ENCODE measurements at regions not wholly inside any gene's neighbourhood (a gene's known extent, or its start where the extent isn't known, plus 50 kb on each side); places are given as distances from the start of the nearest gene placed in this dataset.

DNA sequence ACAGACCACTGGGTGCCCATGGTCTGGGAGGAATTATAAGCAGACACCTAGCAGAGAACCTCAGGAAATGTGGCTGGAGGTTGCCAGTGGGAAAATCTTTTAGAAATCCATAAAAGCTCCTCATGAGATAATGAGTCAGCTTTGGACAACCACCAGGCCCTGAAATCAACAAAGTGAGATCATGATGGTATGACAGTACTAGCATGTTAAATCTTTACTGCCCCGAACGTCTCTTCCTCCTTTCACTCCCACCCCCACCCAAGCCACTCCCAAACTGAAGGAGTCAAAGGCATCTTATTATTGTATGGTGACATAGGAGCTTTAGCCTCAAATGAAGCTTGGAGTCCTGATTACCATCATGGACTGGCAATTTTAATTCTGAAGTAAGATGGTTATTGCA, 240.0 kb downstream of the DIO2 start:
- no peaks in the 10 kb centered on the region for H3K9me3 Mint-ChIP-seq (ENCODE audit: unreplicated experiment)
- no peak overlapping the region for H3K27ac Mint-ChIP-seq (ENCODE audit: unreplicated experiment)
- no peaks in the 10 kb centered on the region for H3K4me1 Mint-ChIP-seq (ENCODE audit: low read depth, unreplicated experiment)
- CTCF ChIA-PET, result no interaction called here
- POLR2A ChIA-PET, result no interaction called here
- no peaks in the 10 kb centered on the region for H3K27me3 Mint-ChIP-seq (ENCODE audit: insufficient read depth, unreplicated experiment)
- DNase-seq, result no peak
- Histone ChIP-seq H3K27me3 (replicated peaks; ENCODE audit: control insufficient read depth, insufficient read depth, low read length) (no peaks in the 10 kb centered on the region), H3K9me3 (no peaks in the 10 kb centered on the region), H3K36me3 (ENCODE audit: control insufficient read depth, insufficient read depth, low read length) (no peaks in the 10 kb centered on the region), H3K4me1 (no peaks in the 10 kb centered on the region), H3K4me3 (ENCODE audit: low read depth, low read length) (no peak overlapping the region)
- no TSS peak for BruUV-seq (replicated peaks)
- H3K4me3 Mint-ChIP-seq (ENCODE audit: unreplicated experiment), result no peak overlapping the region
- no peaks in the 10 kb centered on the region for H3K36me3 Mint-ChIP-seq (ENCODE audit: insufficient read depth, unreplicated experiment)
- TF ChIP-seq, protein P1, sequence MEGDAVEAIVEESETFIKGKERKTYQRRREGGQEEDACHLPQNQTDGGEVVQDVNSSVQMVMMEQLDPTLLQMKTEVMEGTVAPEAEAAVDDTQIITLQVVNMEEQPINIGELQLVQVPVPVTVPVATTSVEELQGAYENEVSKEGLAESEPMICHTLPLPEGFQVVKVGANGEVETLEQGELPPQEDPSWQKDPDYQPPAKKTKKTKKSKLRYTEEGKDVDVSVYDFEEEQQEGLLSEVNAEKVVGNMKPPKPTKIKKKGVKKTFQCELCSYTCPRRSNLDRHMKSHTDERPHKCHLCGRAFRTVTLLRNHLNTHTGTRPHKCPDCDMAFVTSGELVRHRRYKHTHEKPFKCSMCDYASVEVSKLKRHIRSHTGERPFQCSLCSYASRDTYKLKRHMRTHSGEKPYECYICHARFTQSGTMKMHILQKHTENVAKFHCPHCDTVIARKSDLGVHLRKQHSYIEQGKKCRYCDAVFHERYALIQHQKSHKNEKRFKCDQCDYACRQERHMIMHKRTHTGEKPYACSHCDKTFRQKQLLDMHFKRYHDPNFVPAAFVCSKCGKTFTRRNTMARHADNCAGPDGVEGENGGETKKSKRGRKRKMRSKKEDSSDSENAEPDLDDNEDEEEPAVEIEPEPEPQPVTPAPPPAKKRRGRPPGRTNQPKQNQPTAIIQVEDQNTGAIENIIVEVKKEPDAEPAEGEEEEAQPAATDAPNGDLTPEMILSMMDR (IDR thresholded peaks at IDR 0.05; ENCODE audit: insufficient read depth in 1 of 2, low read depth in 1 of 2, low read length in 1 of 2, severe bottlenecking in 1 of 2, unreplicated experiment in 1 of 2), result no peak
- intact Hi-C loops (cut with micrococcal nuclease; ENCODE audit: unreplicated experiment), result no loop called here

DNA sequence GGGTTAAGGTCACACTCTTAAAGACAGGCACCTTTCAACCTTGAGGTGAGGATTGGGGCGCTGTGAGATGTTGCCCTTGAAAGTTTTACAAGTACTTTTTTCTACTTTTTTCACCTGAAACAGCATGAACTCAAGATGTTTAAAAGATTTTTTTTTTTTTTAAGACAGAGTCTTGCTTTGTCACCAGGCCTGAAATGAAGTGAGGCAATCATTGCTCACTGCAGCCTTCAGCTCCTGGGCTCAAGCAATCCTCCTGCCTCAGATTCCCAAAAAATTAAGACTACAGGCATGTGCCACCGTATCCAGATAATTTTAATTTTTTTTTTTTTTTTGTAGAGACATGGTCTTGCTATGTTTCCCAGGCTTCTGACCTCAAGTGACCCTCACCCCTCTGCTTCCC, 243.9 kb downstream of the DIO2 start:
- Mint-ChIP-seq H3K27ac (ENCODE audit: unreplicated experiment) (no peak overlapping the region), H3K36me3 (ENCODE audit: insufficient read depth, unreplicated experiment) (no peaks in the 10 kb centered on the region), H3K4me3 (ENCODE audit: unreplicated experiment) (no peak overlapping the region), H3K27me3 (ENCODE audit: insufficient read depth, unreplicated experiment) (no peaks in the 10 kb centered on the region), H3K9me3 (ENCODE audit: unreplicated experiment) (no peaks in the 10 kb centered on the region), H3K4me1 (ENCODE audit: low read depth, unreplicated experiment) (no peaks in the 10 kb centered on the region)
- Histone ChIP-seq H3K9me3 (no peaks in the 10 kb centered on the region), H3K4me1 (no peaks in the 10 kb centered on the region), H3K36me3 (ENCODE audit: control insufficient read depth, insufficient read depth, low read length) (no peaks in the 10 kb centered on the region), H3K27me3 (replicated peaks; ENCODE audit: control insufficient read depth, insufficient read depth, low read length) (no peaks in the 10 kb centered on the region), H3K4me3 (ENCODE audit: low read depth, low read length) (no peak overlapping the region)
- intact Hi-C loops (cut with micrococcal nuclease; ENCODE audit: unreplicated experiment), result no loop called here
- POLR2A ChIA-PET, result no interaction called here
- BruUV-seq (replicated peaks), result no TSS peak
- no peak for DNase-seq
- CTCF ChIA-PET, result no interaction called here
- TF ChIP-seq, protein P1 (IDR thresholded peaks at IDR 0.05; ENCODE audit: insufficient read depth in 1 of 2, low read depth in 1 of 2, low read length in 1 of 2, severe bottlenecking in 1 of 2, unreplicated experiment in 1 of 2), result no peak

DNA sequence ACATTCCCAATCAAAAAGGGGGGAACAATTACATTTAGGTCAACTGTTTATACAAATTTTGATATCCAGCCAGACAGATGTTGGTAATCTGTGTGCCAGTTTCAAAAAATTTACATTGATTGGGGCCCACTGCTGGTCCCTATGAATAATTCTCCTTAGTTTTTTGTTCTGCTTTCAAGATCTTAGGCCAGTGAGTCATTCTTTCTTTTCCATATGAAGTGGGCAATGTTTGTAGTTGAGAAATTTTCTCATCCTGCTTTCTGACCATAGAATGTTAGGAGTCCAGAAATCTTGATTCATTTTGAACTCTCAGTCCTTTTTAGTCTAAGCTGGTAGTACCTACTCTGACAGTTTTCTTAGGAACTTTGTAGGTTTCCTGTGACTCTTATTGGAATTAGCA, 244.3 kb downstream of the DIO2 start:
- BruUV-seq (replicated peaks), result no TSS peak
- Mint-ChIP-seq H3K27ac (ENCODE audit: unreplicated experiment) (no peak overlapping the region), H3K27me3 (ENCODE audit: insufficient read depth, unreplicated experiment) (no peaks in the 10 kb centered on the region), H3K4me3 (ENCODE audit: unreplicated experiment) (no peak overlapping the region), H3K4me1 (ENCODE audit: low read depth, unreplicated experiment) (no peaks in the 10 kb centered on the region), H3K9me3 (ENCODE audit: unreplicated experiment) (no peaks in the 10 kb centered on the region), H3K36me3 (ENCODE audit: insufficient read depth, unreplicated experiment) (no peaks in the 10 kb centered on the region)
- TF ChIP-seq, protein P1 (IDR thresholded peaks at IDR 0.05; ENCODE audit: insufficient read depth in 1 of 2, low read depth in 1 of 2, low read length in 1 of 2, severe bottlenecking in 1 of 2, unreplicated experiment in 1 of 2), result no peak
- Histone ChIP-seq H3K36me3 (ENCODE audit: control insufficient read depth, insufficient read depth, low read length) (no peaks in the 10 kb centered on the region), H3K4me3 (ENCODE audit: low read depth, low read length) (no peak overlapping the region), H3K9me3 (no peaks in the 10 kb centered on the region), H3K27me3 (replicated peaks; ENCODE audit: control insufficient read depth, insufficient read depth, low read length) (no peaks in the 10 kb centered on the region), H3K4me1 (no peaks in the 10 kb centered on the region)
- ChIA-PET CTCF (no interaction called here), POLR2A (no interaction called here)
- intact Hi-C loops (cut with micrococcal nuclease; ENCODE audit: unreplicated experiment), result no loop called here
- no peak for DNase-seq

All from Caco-2 (cell line).